ENCODE measurements at regions not wholly inside any gene's neighbourhood (a gene's known extent, or its start where the extent isn't known, plus 50 kb on each side); places are given as distances from the start of the nearest gene placed in this dataset.
A peak's percentile ranks its signal among the peaks of the same experiment; 100 is the strongest.

DNA sequence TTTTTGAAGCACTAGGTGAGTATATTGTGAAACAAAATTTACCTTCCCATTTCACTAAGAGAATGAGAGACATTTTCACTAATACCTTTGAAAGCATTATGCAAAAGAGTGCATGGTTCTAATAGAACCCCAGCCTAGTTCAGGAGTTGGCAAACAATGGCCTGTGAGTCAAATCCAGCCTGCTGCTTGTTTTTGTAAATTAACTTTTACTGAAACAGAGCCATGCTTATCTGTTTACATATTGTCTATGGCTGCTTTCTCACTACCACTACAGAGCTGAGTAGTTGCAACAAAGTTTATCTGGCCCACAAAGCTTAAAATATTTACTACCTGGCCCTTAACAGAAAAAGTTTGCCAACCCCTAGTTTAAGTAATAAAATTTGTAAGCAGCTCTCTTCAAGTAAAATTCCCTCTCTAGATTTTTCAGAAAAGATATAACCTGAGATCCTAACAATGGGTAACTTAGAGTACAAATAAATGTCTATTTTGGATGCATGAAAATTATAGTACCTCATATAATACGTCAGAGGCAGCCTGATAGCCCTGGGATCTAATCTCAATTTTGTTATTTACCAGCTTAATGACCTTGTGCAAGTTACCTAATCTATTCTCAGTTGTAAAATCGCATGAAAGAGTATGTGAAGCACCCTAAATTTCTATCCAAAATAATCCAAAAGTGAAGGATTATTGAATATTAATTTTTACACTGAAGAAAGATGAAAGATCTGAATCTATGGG lies 50.7 kb upstream of the ARL15 start:
- H3K9me3 ChIP-seq: no peaks in the 10 kb centered on the region
- peaks cover 0 to 18% (median 2%) of the 10 kb centered on the region in 4 donors for H3K4me1 ChIP-seq
- H3K36me3 ChIP-seq: no peaks in the 10 kb centered on the region
- no peak overlapping the region for H3K4me3 ChIP-seq
- ATAC-seq (peak; percentile 65 to 96 (median 81)), DNase-seq (no peak)
- intact Hi-C loops (cut with DNase I): no loop called here
- WGBS (ENCODE audit: insufficient coverage, low coverage, low lambda C conversion rate, missing lambda C conversion rate): 57% methylated on average over 2 of the region's 2 CpGs
- no peaks in the 10 kb centered on the region for H3K27me3 ChIP-seq
- no peak overlapping the region for H3K27ac ChIP-seq
- TF ChIP-seq, protein P1, sequence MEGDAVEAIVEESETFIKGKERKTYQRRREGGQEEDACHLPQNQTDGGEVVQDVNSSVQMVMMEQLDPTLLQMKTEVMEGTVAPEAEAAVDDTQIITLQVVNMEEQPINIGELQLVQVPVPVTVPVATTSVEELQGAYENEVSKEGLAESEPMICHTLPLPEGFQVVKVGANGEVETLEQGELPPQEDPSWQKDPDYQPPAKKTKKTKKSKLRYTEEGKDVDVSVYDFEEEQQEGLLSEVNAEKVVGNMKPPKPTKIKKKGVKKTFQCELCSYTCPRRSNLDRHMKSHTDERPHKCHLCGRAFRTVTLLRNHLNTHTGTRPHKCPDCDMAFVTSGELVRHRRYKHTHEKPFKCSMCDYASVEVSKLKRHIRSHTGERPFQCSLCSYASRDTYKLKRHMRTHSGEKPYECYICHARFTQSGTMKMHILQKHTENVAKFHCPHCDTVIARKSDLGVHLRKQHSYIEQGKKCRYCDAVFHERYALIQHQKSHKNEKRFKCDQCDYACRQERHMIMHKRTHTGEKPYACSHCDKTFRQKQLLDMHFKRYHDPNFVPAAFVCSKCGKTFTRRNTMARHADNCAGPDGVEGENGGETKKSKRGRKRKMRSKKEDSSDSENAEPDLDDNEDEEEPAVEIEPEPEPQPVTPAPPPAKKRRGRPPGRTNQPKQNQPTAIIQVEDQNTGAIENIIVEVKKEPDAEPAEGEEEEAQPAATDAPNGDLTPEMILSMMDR (IDR thresholded peaks at IDR 0.05): no peak
- TF ChIP-seq POLR2A (IDR thresholded peaks at IDR 0.05): no peak
